ENCODE measurements at regions not wholly inside any gene's neighbourhood (a gene's known extent, or its start where the extent isn't known, plus 50 kb on each side); places are given as distances from the start of the nearest gene placed in this dataset.
"Not testable (repeated sequence)": the region's sequence is repeated elsewhere in the genome, so short reads cannot be mapped to it uniquely, and the experiment has no call there.

DNA sequence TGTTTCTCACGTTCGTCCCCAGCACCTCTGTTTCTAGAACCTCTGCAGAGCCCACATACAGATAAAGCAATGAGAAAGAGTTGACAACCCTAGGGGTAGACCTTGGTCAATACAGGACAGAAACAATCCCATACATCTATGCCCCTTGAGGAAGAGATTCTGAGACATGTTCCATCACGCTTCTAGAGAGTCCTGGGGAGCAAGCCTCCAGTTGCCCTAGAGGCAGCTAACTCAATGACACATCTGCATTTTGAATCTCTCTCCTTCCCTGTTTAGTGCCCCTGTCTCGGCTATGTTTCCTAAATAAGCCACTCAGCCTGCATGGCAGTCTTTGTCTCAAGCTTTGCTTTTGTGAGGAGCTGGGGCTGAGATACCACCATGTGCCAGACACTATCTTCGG is 435.3 kb downstream of the CD83 start:
- H3K4me1 ChIP-seq = peaks cover 23% of the 10 kb centered on the region
- H3K9me3 ChIP-seq (replicated peaks) = no peaks in the 10 kb centered on the region
- DNase-seq = no peak
- no peak overlapping the region for H3K27ac ChIP-seq (replicated peaks)
- H3K27me3 ChIP-seq (ENCODE audit: low read depth) = no peaks in the 10 kb centered on the region
- TF ChIP-seq, protein P1, sequence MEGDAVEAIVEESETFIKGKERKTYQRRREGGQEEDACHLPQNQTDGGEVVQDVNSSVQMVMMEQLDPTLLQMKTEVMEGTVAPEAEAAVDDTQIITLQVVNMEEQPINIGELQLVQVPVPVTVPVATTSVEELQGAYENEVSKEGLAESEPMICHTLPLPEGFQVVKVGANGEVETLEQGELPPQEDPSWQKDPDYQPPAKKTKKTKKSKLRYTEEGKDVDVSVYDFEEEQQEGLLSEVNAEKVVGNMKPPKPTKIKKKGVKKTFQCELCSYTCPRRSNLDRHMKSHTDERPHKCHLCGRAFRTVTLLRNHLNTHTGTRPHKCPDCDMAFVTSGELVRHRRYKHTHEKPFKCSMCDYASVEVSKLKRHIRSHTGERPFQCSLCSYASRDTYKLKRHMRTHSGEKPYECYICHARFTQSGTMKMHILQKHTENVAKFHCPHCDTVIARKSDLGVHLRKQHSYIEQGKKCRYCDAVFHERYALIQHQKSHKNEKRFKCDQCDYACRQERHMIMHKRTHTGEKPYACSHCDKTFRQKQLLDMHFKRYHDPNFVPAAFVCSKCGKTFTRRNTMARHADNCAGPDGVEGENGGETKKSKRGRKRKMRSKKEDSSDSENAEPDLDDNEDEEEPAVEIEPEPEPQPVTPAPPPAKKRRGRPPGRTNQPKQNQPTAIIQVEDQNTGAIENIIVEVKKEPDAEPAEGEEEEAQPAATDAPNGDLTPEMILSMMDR (IDR thresholded peaks at IDR 0.05; ENCODE audit: borderline replicate concordance) = no peak
- no peaks in the 10 kb centered on the region for H3K36me3 ChIP-seq
- intact Hi-C loops (cut with micrococcal nuclease) = no loop called here
- no peak overlapping the region for H3K4me3 ChIP-seq

- H3K4me3 ChIP-seq = no peak overlapping the region
- intact Hi-C loops (cut with micrococcal nuclease) = no loop called here
These were observed 435.9 kb downstream of the CD83 start for GRCh38 chr6:14553515-14553914.

DNA sequence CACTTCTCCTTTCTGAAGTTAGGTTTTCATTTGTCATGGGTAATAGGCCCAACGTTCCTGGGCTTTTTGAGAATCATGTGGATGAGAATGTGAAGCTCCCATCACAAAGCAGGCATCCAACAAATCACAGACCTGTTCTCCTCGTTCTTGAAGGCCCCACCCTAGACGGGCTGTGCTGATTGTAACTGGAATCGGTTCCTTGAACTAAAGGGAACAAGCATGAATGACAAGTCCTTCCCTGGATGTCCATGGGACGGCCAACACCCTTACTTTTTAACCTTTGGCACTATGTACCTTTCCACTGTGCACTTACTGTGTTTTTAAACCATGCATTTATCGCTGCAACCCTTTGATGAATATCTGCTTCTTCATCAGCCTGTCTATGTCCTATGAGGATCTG is 438.2 kb downstream of the CD83 start:
- TF ChIP-seq, protein P1 (IDR thresholded peaks at IDR 0.05; ENCODE audit: borderline replicate concordance) = no peak
- Histone ChIP-seq H3K4me1 (peaks cover 9% of the 10 kb centered on the region), H3K27me3 (ENCODE audit: low read depth) (no peaks in the 10 kb centered on the region), H3K9me3 (replicated peaks) (no peaks in the 10 kb centered on the region), H3K27ac (replicated peaks) (no peak overlapping the region), H3K36me3 (no peaks in the 10 kb centered on the region), H3K4me3 (no peak overlapping the region)
- no peak for DNase-seq
- intact Hi-C loops (cut with micrococcal nuclease) = no loop called here

More at GRCh38 chr6:14553515-14553914, 435.9 kb downstream of the CD83 start:
- TF ChIP-seq, protein P1 (IDR thresholded peaks at IDR 0.05; ENCODE audit: borderline replicate concordance) = no peak
- Histone ChIP-seq H3K9me3 (replicated peaks) (no peaks in the 10 kb centered on the region), H3K4me1 (peaks cover 23% of the 10 kb centered on the region), H3K27me3 (ENCODE audit: low read depth) (no peaks in the 10 kb centered on the region), H3K36me3 (no peaks in the 10 kb centered on the region), H3K27ac (replicated peaks) (no peak overlapping the region)
- DNase-seq = no peak

DNA sequence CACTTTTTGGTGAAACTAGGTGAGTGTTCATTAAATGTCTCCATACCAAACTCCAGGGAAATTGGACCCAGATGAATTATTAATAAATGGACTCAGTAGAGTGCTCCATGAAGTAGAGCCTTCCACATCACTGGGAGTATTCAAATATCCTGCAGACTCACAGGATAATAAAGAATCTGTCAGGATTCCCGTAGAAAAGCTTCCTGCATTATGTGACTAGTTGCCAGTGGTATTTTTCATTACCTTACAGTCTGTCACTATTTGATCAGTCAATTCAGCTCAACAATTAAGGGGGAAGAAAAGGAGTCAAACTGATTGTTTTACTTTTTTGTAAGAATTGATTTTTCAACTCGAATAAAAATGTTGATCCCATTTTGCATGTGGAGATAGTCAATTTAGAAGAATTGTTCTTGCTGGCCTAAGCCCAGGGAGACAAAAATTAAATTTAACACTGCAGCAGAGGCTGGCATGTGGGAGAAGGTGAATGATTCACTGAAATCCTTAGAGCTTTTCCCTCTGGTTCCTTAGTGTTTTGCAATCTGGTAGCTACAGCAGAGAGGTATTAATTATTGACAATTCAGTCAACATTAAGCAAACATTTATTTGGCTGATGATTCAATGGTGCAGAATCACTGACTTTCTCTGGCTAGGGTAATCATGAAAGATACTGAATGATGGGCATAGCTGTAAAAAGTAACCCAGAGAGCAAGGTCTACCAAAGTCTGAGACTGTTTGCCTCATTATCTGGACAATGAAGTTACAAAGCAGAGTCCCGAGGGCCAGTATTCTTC is 442.4 kb downstream of the CD83 start:
- Histone ChIP-seq H3K9me3 (replicated peaks) (peaks cover 3% of the 10 kb centered on the region), H3K36me3 (no peaks in the 10 kb centered on the region), H3K4me1 (no peaks in the 10 kb centered on the region), H3K27me3 (ENCODE audit: low read depth) (no peaks in the 10 kb centered on the region), H3K4me3 (no peak overlapping the region), H3K27ac (replicated peaks) (no peak overlapping the region)
- TF ChIP-seq, protein P1 (IDR thresholded peaks at IDR 0.05; ENCODE audit: borderline replicate concordance) = no peak
- intact Hi-C loops (cut with micrococcal nuclease) = no loop called here
- DNase-seq = no peak

DNA sequence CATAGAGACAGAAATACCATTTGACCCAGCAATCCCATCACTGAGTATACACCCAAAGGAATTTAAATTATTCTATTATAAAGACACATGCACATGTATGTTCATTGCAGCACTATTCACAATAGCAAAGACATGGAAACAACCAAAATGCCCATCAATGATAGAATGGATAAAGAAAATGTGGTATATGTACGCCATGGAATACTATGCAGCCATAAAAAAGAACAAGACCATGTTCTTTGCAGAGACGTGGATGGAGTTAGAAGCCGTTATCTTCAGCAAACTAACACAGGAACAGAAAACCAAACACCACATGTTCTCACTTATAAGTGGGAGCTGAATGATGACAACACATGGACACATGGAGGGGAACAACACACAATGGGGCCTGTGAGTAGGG is 444.0 kb downstream of the CD83 start:
- H3K27me3 ChIP-seq (ENCODE audit: low read depth); H3K9me3 ChIP-seq (replicated peaks); H3K36me3 ChIP-seq; intact Hi-C loops (cut with micrococcal nuclease); H3K4me1 ChIP-seq; H3K27ac ChIP-seq (replicated peaks); DNase-seq; H3K4me3 ChIP-seq: not testable (repeated sequence)

DNA sequence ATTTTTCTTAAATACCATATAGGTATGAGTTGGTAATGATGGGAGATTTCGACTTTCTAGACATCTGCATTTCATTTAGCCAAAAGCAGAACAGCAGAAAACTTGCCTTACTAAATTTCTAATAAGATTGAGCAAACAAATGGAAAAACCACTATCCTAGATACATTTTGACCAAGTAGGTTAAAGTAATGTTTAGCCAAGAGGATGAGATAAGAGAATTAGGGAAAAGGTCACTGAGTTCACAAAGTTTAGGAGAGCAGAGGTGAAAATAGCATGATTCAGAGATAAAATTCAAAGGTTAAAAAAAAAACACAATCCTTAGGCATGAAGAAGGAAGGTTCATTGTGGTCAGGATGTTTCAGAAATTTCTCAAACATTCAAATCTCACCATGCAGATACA is 450.3 kb downstream of the CD83 start:
- H3K4me3 ChIP-seq = no peak overlapping the region
- no peaks in the 10 kb centered on the region for H3K27me3 ChIP-seq (ENCODE audit: low read depth)
- intact Hi-C loops (cut with micrococcal nuclease) = no loop called here
- H3K9me3 ChIP-seq (replicated peaks) = no peaks in the 10 kb centered on the region
- no peak for DNase-seq
- H3K36me3 ChIP-seq = no peaks in the 10 kb centered on the region
- H3K4me1 ChIP-seq = peaks cover 14% of the 10 kb centered on the region
- H3K27ac ChIP-seq (replicated peaks) = no peak overlapping the region
- TF ChIP-seq, protein P1 (IDR thresholded peaks at IDR 0.05; ENCODE audit: borderline replicate concordance) = no peak
